Bronchial epithelial cell (primary cell): ENCODE measurements at regions not wholly inside any gene's neighbourhood (a gene's known extent, or its start where the extent isn't known, plus 50 kb on each side); places are given as distances from the start of the nearest gene placed in this dataset.

Source experiments
- DNase-seq: peaks from one replicate; pipeline ENCODE4 v3.0.0-alpha.2; 2010; ENCODE audit warnings: low read depth
- FAIRE-seq: peaks from 2 replicates; lab custom pipeline; 2011; peaks lifted over from hg19 to GRCh38; lab: Jason Lieb, UNC
- H3K27me3 ChIP-seq: 2 replicates; pipeline ENCODE4 v1.5.1; 2011; ENCODE audit warnings: low read length; ENCODE audit not compliant: control insufficient read depth, insufficient read depth
- H3K36me3 ChIP-seq: 2 replicates; pipeline ENCODE4 v1.5.1; 2011; ENCODE audit warnings: low read length; ENCODE audit not compliant: control insufficient read depth, insufficient read depth
- H3K4me3 ChIP-seq: 2 replicates; pipeline ENCODE4 v1.5.1; 2011; ENCODE audit warnings: mild to moderate bottlenecking, low read depth, low read length, control low read depth
- CTCF ChIP-seq: IDR thresholded peaks from 2 replicates; pipeline ENCODE4 v1.5.1; 2011; ENCODE audit warnings: mild to moderate bottlenecking, moderate library complexity, low read length, control low read depth, inconsistent platforms; ENCODE audit not compliant: insufficient read depth, severe bottlenecking

GRCh38 chr5:12294151-12294550 is 389.9 kb upstream of the CTNND2 start:
- DNase-seq = no peak
- Histone ChIP-seq H3K36me3 (no peaks in the 10 kb centered on the region), H3K27me3 (no peaks in the 10 kb centered on the region), H3K4me3 (no peak overlapping the region)
- no peak for FAIRE-seq
- TF ChIP-seq CTCF = no peak

- DNase-seq = peak; percentile 44
- H3K36me3 ChIP-seq = no peaks in the 10 kb centered on the region
- H3K4me3 ChIP-seq = no peak overlapping the region
- FAIRE-seq = no peak
- TF ChIP-seq CTCF = peak; percentile 34
- no peaks in the 10 kb centered on the region for H3K27me3 ChIP-seq
These were observed 388.5 kb upstream of the CTNND2 start for GRCh38 chr5:12292610-12293204.

GRCh38 chr5:12284604-12285003 is 380.4 kb upstream of the CTNND2 start:
- no peak for TF ChIP-seq CTCF
- FAIRE-seq = no peak
- no peaks in the 10 kb centered on the region for H3K27me3 ChIP-seq
- H3K4me3 ChIP-seq = no peak overlapping the region
- H3K36me3 ChIP-seq = no peaks in the 10 kb centered on the region
- DNase-seq = no peak

GRCh38 chr5:12277504-12278192 is 373.4 kb upstream of the CTNND2 start:
- FAIRE-seq (no peak), DNase-seq (no peak)
- Histone ChIP-seq H3K4me3 (no peak overlapping the region), H3K36me3 (no peaks in the 10 kb centered on the region), H3K27me3 (no peaks in the 10 kb centered on the region)
- TF ChIP-seq CTCF = no peak

- no peak for TF ChIP-seq CTCF
- Histone ChIP-seq H3K36me3 (no peaks in the 10 kb centered on the region), H3K27me3 (no peaks in the 10 kb centered on the region), H3K4me3 (no peak overlapping the region)
- DNase-seq (peak; percentile 0), FAIRE-seq (no peak)
These were observed 370.0 kb upstream of the CTNND2 start for GRCh38 chr5:12274236-12274635.

GRCh38 chr5:12272389-12272788 is 368.1 kb upstream of the CTNND2 start:
- no peak for DNase-seq
- H3K4me3 ChIP-seq = no peak overlapping the region
- TF ChIP-seq CTCF = no peak
- H3K27me3 ChIP-seq = no peaks in the 10 kb centered on the region
- no peak for FAIRE-seq
- no peaks in the 10 kb centered on the region for H3K36me3 ChIP-seq
